COLO668 (cell line): ENCODE measurements at regions not wholly inside any gene's neighbourhood (a gene's known extent, or its start where the extent isn't known, plus 50 kb on each side); places are given as distances from the start of the nearest gene placed in this dataset.

Source experiments
- DNase-seq: peaks from one replicate; lab custom pipeline; 2025; ENCODE audit not compliant: unreplicated experiment; lab: John Stamatoyannopoulos, UW

- no peak for DNase-seq
Observed at GRCh38 chr5:11962122-11962521, 57.9 kb upstream of the CTNND2 start.

- no peak for DNase-seq
Observed at GRCh38 chr5:11958321-11958720, 54.1 kb upstream of the CTNND2 start.

- no peak for DNase-seq
Observed at GRCh38 chr5:11955331-11955730, 51.1 kb upstream of the CTNND2 start.
